ENCODE measurements at regions not wholly inside any gene's neighbourhood (a gene's known extent, or its start where the extent isn't known, plus 50 kb on each side); places are given as distances from the start of the nearest gene placed in this dataset.
"Not testable (repeated sequence)": the region's sequence is repeated elsewhere in the genome, so short reads cannot be mapped to it uniquely, and the experiment has no call there.

- no peak for DNase-seq
Observed at GRCh38 chr4:101669832-101670188, 120.7 kb upstream of the BANK1 start.

GRCh38 chr4:101669138-101669831 is 121.2 kb upstream of the BANK1 start:
- DNase-seq: no peak

- no peak for DNase-seq
Observed at GRCh38 chr4:101667348-101667747, 123.2 kb upstream of the BANK1 start.

GRCh38 chr4:101660607-101661006 is 129.9 kb upstream of the BANK1 start:
- no peak for DNase-seq

GRCh38 chr4:101655857-101656256 is 134.7 kb upstream of the BANK1 start:
- DNase-seq: no peak

- DNase-seq: no peak
Observed at GRCh38 chr4:101655005-101655404, 135.5 kb upstream of the BANK1 start.

- DNase-seq: no peak
Observed at GRCh38 chr4:101651778-101652177, 138.8 kb upstream of the BANK1 start.

GRCh38 chr4:101649790-101650515 is 140.6 kb upstream of the BANK1 start:
- DNase-seq: no peak

- no peak for DNase-seq
Observed at GRCh38 chr4:101647710-101648034, 142.9 kb upstream of the BANK1 start.

- DNase-seq: no peak
Observed at GRCh38 chr4:101644516-101644915, 146.0 kb upstream of the BANK1 start.

GRCh38 chr4:101643186-101643837 is 147.2 kb upstream of the BANK1 start:
- DNase-seq: no peak

GRCh38 chr4:101632766-101633165 is 157.8 kb upstream of the BANK1 start:
- DNase-seq: not testable (repeated sequence)

GRCh38 chr4:101630319-101630986 is 160.1 kb upstream of the BANK1 start:
- DNase-seq: no peak

GRCh38 chr4:101621120-101621519 is 169.4 kb upstream of the BANK1 start:
- no peak for DNase-seq

- no peak for DNase-seq
Observed at GRCh38 chr4:101615652-101616051, 174.9 kb upstream of the BANK1 start.

- not testable (repeated sequence) for DNase-seq
Observed at GRCh38 chr4:101606989-101607388, 183.5 kb upstream of the BANK1 start.

GRCh38 chr4:101604976-101605375 is 185.6 kb upstream of the BANK1 start:
- DNase-seq: no peak

- DNase-seq: no peak
Observed at GRCh38 chr4:101600287-101600686, 190.2 kb upstream of the BANK1 start.

GRCh38 chr4:101599620-101600019 is 190.9 kb upstream of the BANK1 start:
- DNase-seq: no peak

GRCh38 chr4:101596781-101597552 is 193.6 kb upstream of the BANK1 start:
- DNase-seq: peak; percentile 29

GRCh38 chr4:101594588-101594987 is 195.9 kb upstream of the BANK1 start:
- no peak for DNase-seq

GRCh38 chr4:101593666-101594065 is 196.9 kb upstream of the BANK1 start:
- DNase-seq: no peak

- no peak for DNase-seq
Observed at GRCh38 chr4:101584306-101584705, 206.2 kb upstream of the BANK1 start.

Data from stimulated activated CD8-positive, alpha-beta memory T cell treated with anti-CD3 and anti-CD28 coated beads, Interleukin-4, amount 100 ng/mL, for 48 hours (primary cell).